ENCODE measurements at regions not wholly inside any gene's neighbourhood (a gene's known extent, or its start where the extent isn't known, plus 50 kb on each side); places are given as distances from the start of the nearest gene placed in this dataset.

DNA sequence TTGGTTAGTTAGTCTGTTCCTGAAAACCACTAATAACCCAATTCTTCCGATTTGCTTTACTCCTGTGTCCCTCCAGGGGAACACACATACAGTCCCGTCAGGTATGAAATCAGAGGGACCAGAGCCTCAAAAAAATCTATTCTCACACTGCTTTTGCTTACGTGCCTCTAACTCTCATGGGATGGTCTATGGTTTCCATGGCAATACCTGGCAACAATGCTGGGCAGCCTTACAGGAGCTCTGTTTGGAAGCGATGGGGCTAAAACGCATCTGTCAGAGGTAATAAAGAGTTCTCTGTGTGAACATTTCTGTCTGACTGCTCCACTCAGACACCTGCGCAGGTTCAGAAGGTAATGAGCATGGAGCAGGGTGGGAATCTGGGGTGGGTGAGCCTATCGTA is 376.2 kb downstream of the GXYLT1 start:
- Mint-ChIP-seq H3K9me3 (ENCODE audit: unreplicated experiment) (no peaks in the 10 kb centered on the region), H3K36me3 (ENCODE audit: low read depth, unreplicated experiment) (no peaks in the 10 kb centered on the region), H3K27me3 (ENCODE audit: unreplicated experiment) (peaks cover 2% of the 10 kb centered on the region), H3K4me1 (ENCODE audit: unreplicated experiment) (no peaks in the 10 kb centered on the region), H3K4me3 (ENCODE audit: unreplicated experiment) (no peak overlapping the region), H3K27ac (ENCODE audit: unreplicated experiment) (no peak overlapping the region)
- no peak for DNase-seq (ENCODE audit: low spot score)
- TF ChIP-seq CTCF (IDR thresholded peaks at IDR 0.05; ENCODE audit: unreplicated experiment), result no peak

- Mint-ChIP-seq H3K9me3 (ENCODE audit: unreplicated experiment) (no peaks in the 10 kb centered on the region), H3K4me3 (ENCODE audit: unreplicated experiment) (no peak overlapping the region), H3K27me3 (ENCODE audit: unreplicated experiment) (no peaks in the 10 kb centered on the region)
Observed at GRCh38 chr12:41762691-41763090, 382.0 kb downstream of the GXYLT1 start.

DNA sequence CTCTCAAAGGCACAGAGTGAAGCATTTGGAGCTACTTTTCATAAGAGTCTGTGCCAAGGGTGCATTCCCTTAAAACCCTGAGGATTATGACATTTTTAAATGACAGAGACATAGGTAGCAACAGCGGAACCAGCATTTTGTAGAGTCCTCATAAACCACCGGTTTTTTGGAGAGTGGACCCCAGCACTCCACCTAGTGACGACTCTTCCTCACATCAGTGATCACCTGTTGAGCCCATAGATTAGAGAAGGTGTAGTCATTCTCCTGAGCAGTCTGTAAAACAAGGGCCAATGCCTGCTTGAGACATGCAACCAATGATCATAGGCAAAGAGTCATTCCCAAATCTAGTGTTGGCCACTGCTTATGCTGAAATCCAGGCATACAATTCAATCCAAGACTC is 399.1 kb downstream of the GXYLT1 start:
- H3K27me3 Mint-ChIP-seq (ENCODE audit: unreplicated experiment), result peaks cover 2% of the 10 kb centered on the region
- H3K27ac Mint-ChIP-seq (ENCODE audit: unreplicated experiment), result no peak overlapping the region
- H3K4me1 Mint-ChIP-seq (ENCODE audit: unreplicated experiment), result no peaks in the 10 kb centered on the region
- H3K9me3 Mint-ChIP-seq (ENCODE audit: unreplicated experiment), result no peaks in the 10 kb centered on the region
- H3K36me3 Mint-ChIP-seq (ENCODE audit: low read depth, unreplicated experiment), result no peaks in the 10 kb centered on the region
- H3K4me3 Mint-ChIP-seq (ENCODE audit: unreplicated experiment), result no peak overlapping the region
- TF ChIP-seq CTCF (IDR thresholded peaks at IDR 0.05; ENCODE audit: unreplicated experiment), result no peak
- no peak for DNase-seq (ENCODE audit: low spot score)

More at GRCh38 chr12:41762691-41763090, 382.0 kb downstream of the GXYLT1 start:
- Mint-ChIP-seq H3K4me1 (ENCODE audit: unreplicated experiment) (no peaks in the 10 kb centered on the region), H3K36me3 (ENCODE audit: low read depth, unreplicated experiment) (no peaks in the 10 kb centered on the region), H3K27ac (ENCODE audit: unreplicated experiment) (no peak overlapping the region)
- DNase-seq (ENCODE audit: low spot score), result no peak
- no peak for TF ChIP-seq CTCF (IDR thresholded peaks at IDR 0.05; ENCODE audit: unreplicated experiment)

DNA sequence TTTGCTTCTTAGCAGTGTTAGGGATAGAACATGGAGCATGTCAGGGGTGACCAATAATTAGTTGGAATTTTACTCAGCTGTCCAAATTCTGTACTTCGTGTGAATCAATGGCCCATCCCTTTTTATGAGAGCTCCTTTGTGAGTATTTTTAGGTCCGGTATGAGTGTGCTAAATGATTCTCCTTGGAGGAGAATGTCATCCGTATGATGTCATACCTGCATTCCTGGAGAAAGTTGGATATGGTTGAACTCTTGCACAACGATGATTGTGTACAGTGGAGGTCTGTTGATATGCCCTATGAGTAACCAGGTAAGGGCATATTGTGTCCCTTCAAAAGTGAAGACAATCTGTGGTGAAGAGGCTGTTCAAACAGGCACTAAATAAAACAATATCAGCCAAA is 400.8 kb downstream of the GXYLT1 start:
- no peak overlapping the region for H3K27ac Mint-ChIP-seq (ENCODE audit: unreplicated experiment)
- no peaks in the 10 kb centered on the region for H3K9me3 Mint-ChIP-seq (ENCODE audit: unreplicated experiment)
- no peaks in the 10 kb centered on the region for H3K4me1 Mint-ChIP-seq (ENCODE audit: unreplicated experiment)
- no peaks in the 10 kb centered on the region for H3K36me3 Mint-ChIP-seq (ENCODE audit: low read depth, unreplicated experiment)
- H3K4me3 Mint-ChIP-seq (ENCODE audit: unreplicated experiment), result no peak overlapping the region
- no peak for DNase-seq (ENCODE audit: low spot score)
- TF ChIP-seq CTCF (IDR thresholded peaks at IDR 0.05; ENCODE audit: unreplicated experiment), result no peak
- H3K27me3 Mint-ChIP-seq (ENCODE audit: unreplicated experiment), result no peaks in the 10 kb centered on the region

- Mint-ChIP-seq H3K27me3 (ENCODE audit: unreplicated experiment) (no peaks in the 10 kb centered on the region), H3K4me3 (ENCODE audit: unreplicated experiment) (no peak overlapping the region), H3K9me3 (ENCODE audit: unreplicated experiment) (no peaks in the 10 kb centered on the region), H3K27ac (ENCODE audit: unreplicated experiment) (no peak overlapping the region), H3K36me3 (ENCODE audit: low read depth, unreplicated experiment) (no peaks in the 10 kb centered on the region), H3K4me1 (ENCODE audit: unreplicated experiment) (no peaks in the 10 kb centered on the region)
- no peak for DNase-seq (ENCODE audit: low spot score)
- no peak for TF ChIP-seq CTCF (IDR thresholded peaks at IDR 0.05; ENCODE audit: unreplicated experiment)
Observed at GRCh38 chr12:41739066-41739465, 405.6 kb downstream of the GXYLT1 start.
